HCT116 (cell line): ENCODE measurements at regions not wholly inside any gene's neighbourhood (a gene's known extent, or its start where the extent isn't known, plus 50 kb on each side); places are given as distances from the start of the nearest gene placed in this dataset.

Experiments used
- ATAC-seq: fragments of 200-7000 bp; cut with Tn5 transposase; 2 replicates; pipeline ENCODE4 v1.9.1; 2020; ENCODE audit warnings: mild to moderate bottlenecking, moderate library complexity
- BruUV-seq: library from RNA; stranded (reverse); fragments of 400-500 nt; replicated peaks from 2 replicates; lab custom pipeline; 2021; lab: Mats Ljungman, UMichigan
- CTCF ChIA-PET: fragments of 300-600 bp; sonication (Branson Sonifier 250); formaldehyde crosslinking; loops from one replicate; lab custom pipeline; 2021; ENCODE audit warnings: antibody characterized with exemption; lab: Charles Lee
- POLR2A ChIA-PET: fragments of 300-600, 350-600 bp; sonication (Branson Sonifier 250); formaldehyde crosslinking; loops from one replicate; lab custom pipeline; 2021; ENCODE audit warnings: antibody characterized with exemption; lab: Charles Lee
- RAD21 ChIA-PET, 2 experiments: fragments of 300-600 bp; sonication (Branson Sonifier 250); formaldehyde crosslinking; loops; one replicate each; lab custom pipeline; 2023; ENCODE audit warnings: low total read pairs in 2 of 2; ENCODE audit not compliant: uncharacterized antibody in 2 of 2, unreplicated experiment in 2 of 2, low non-redundant PET in 1 of 2; lab: Charles Lee
- DNase-seq: peaks from one replicate; pipeline ENCODE4 v3.0.0-alpha.2; 2010; ENCODE audit warnings: low read depth, low spot score
- H2AFZ ChIP-seq: fragments of 200-600 bp; shearing (Covaris generic), sonication (generic); 2 replicates; pipeline ENCODE4 v1.6.1; 2017; ENCODE audit warnings: low read depth, mixed run types, mixed read lengths, antibody characterized with exemption, low read length; ENCODE audit not compliant: poor library complexity, severe bottlenecking
- H3K27ac ChIP-seq: 2 replicates; pipeline ENCODE4 v1.5.1; 2012; ENCODE audit warnings: low read depth, low read length
- H3K27me3 ChIP-seq: fragments of 200-600 bp; sonication (generic); 2 replicates; pipeline ENCODE4 v1.6.1; 2016; ENCODE audit warnings: mixed run types, low read length, mixed read lengths; ENCODE audit not compliant: insufficient read depth
- H3K36me3 ChIP-seq, 2 experiments: fragments of 200-500 bp in 1 of 2; fragments of 200-600 bp in 1 of 2; sonication (Bioruptor generic) in 1 of 2; sonication (generic) in 1 of 2; 2 replicates each; pipeline versions ENCODE4 v1.5.1 to v1.6.1; 2014 to 2016; ENCODE audit warnings: low read length in 2 of 2, inconsistent platforms in 1 of 2, mixed read lengths in 1 of 2, mixed run types in 1 of 2; ENCODE audit not compliant: insufficient read depth in 2 of 2, control insufficient read depth in 1 of 2
- H3K4me1 ChIP-seq, 2 experiments: fragments of 200-600 bp in 1 of 2; sonication (generic) in 1 of 2; 2 replicates each; pipeline versions ENCODE4 v1.5.1 to v1.6.1; 2012 to 2017; ENCODE audit warnings: low read length in 2 of 2, inconsistent platforms in 1 of 2, mild to moderate bottlenecking in 1 of 2, mixed read lengths in 1 of 2, mixed run types in 1 of 2, moderate library complexity in 1 of 2; ENCODE audit not compliant: insufficient read depth in 2 of 2, control insufficient read depth in 1 of 2
- H3K4me2 ChIP-seq: fragments of 200-600 bp; sonication (generic); 2 replicates; pipeline ENCODE4 v1.6.1; 2017; ENCODE audit warnings: mixed run types, low read length, mixed read lengths
- H3K4me3 ChIP-seq, 2 experiments: fragments of 200-600 bp in 1 of 2; sonication (generic) in 1 of 2; replicated peaks in 1 of 2; 2 replicates each; pipeline ENCODE4 v1.5.1; 2011 to 2016; ENCODE audit warnings: low read length in 2 of 2, control low read depth in 1 of 2, low read depth in 1 of 2, mild to moderate bottlenecking in 1 of 2, mixed read lengths in 1 of 2, mixed run types in 1 of 2
- H3K79me2 ChIP-seq: fragments of 200-600 bp; sonication (generic); 2 replicates; pipeline ENCODE4 v1.6.1; 2017; ENCODE audit warnings: mild to moderate bottlenecking, mixed run types, low read length, moderate library complexity, mixed read lengths; ENCODE audit not compliant: insufficient read depth
- H3K9ac ChIP-seq: fragments of 200-600 bp; sonication (generic); 2 replicates; pipeline ENCODE4 v1.6.1; 2016; ENCODE audit warnings: low read length, mixed read lengths
- H3K9me2 ChIP-seq: fragments of 200-600 bp; sonication (generic), shearing (Covaris generic); 2 replicates; pipeline ENCODE4 v1.6.1; 2017; ENCODE audit warnings: mixed run types, mild to moderate bottlenecking, moderate library complexity; ENCODE audit not compliant: insufficient read depth
- H3K9me3 ChIP-seq, 2 experiments: fragments of 200-500 bp in 1 of 2; fragments of 200-600 bp in 1 of 2; sonication (Bioruptor generic) in 1 of 2; sonication (generic) in 1 of 2; 2 replicates each; pipeline ENCODE4 v1.6.1; 2014 to 2017; ENCODE audit warnings: low read length in 2 of 2, mixed read lengths in 2 of 2, inconsistent platforms in 1 of 2, low read depth in 1 of 2, mild to moderate bottlenecking in 1 of 2, mixed run types in 1 of 2, moderate library complexity in 1 of 2; ENCODE audit not compliant: control insufficient read depth in 1 of 2, insufficient read depth in 1 of 2
- H4K20me1 ChIP-seq: fragments of 200-600 bp; sonication (generic), shearing (Covaris generic); 2 replicates; pipeline ENCODE4 v1.6.1; 2017; ENCODE audit warnings: mixed run types, mild to moderate bottlenecking, moderate library complexity; ENCODE audit not compliant: insufficient read depth
- ATF3 ChIP-seq: IDR thresholded peaks from 2 replicates; pipeline ENCODE4 v1.6.1; 2012
- CEBPB ChIP-seq: IDR thresholded peaks from 2 replicates; pipeline ENCODE4 v1.6.1; 2012; ENCODE audit warnings: low read depth
- JUND ChIP-seq: IDR thresholded peaks from 2 replicates; pipeline ENCODE4 v1.6.1; 2012
- SIN3A ChIP-seq: IDR thresholded peaks from 2 replicates; pipeline ENCODE4 v1.6.1; 2012; ENCODE audit warnings: low read depth
- ZNF274 ChIP-seq: fragments of 200-500 bp; sonication (Bioruptor generic); IDR thresholded peaks from 2 replicates; pipeline ENCODE4 v1.6.1; 2014; ENCODE audit warnings: mild to moderate bottlenecking, low read depth, low read length, inconsistent platforms
- intact Hi-C: fragments of 100-400 bp; cut with micrococcal nuclease; formaldehyde crosslinking; loops from 2 replicates; pipeline ENCODE4 v1.10.0; 2022
- TF ChIP-seq, protein P1 (sequence below): IDR thresholded peaks from 2 replicates; pipeline ENCODE4 v1.6.1; 2011; ENCODE audit warnings: mild to moderate bottlenecking, low read length, moderate library complexity; ENCODE audit not compliant: insufficient replicate concordance; ENCODE audit errors: extremely low read depth
- TF ChIP-seq, protein P2 (sequence below), 3 experiments: fragments of 200-600 bp in 1 of 3; sonication (generic) in 1 of 3; IDR thresholded peaks in 2 of 3; conservative IDR thresholded peaks in 1 of 3; 2 replicates each; pipeline ENCODE4 v1.5.1; 2012 to 2017; ENCODE audit warnings: low read depth in 2 of 3, low read length in 2 of 3, antibody characterized with exemption in 1 of 3, borderline replicate concordance in 1 of 3, control low read depth in 1 of 3, mild to moderate bottlenecking in 1 of 3, mixed read lengths in 1 of 3, mixed run types in 1 of 3, moderate library complexity in 1 of 3; ENCODE audit not compliant: insufficient read depth in 1 of 3

- intact Hi-C loops: no loop called here
- CTCF ChIA-PET: no interaction called here
Observed at GRCh38 chr2:120661551-120661950, 74.1 kb upstream of the GLI2 start.

More at GRCh38 chr2:120661551-120661950, 74.1 kb upstream of the GLI2 start:
- RAD21 ChIA-PET: no interaction called here
- Histone ChIP-seq H3K4me1 (no peaks in the 10 kb centered on the region), H3K79me2 (no peaks in the 10 kb centered on the region), H3K9ac (no peak overlapping the region), H2AFZ (no peak overlapping the region), H3K27me3 (no peaks in the 10 kb centered on the region), H4K20me1 (no peaks in the 10 kb centered on the region), H3K4me2 (no peak overlapping the region), H3K9me2 (no peaks in the 10 kb centered on the region), H3K9me3 (no peaks in the 10 kb centered on the region), H3K4me3 (no peak overlapping the region), H3K36me3 (no peaks in the 10 kb centered on the region), H3K27ac (no peak overlapping the region)
- DNase-seq (no peak), ATAC-seq (no peak)
- BruUV-seq: no TSS peak
- POLR2A ChIA-PET: no interaction called here
- no peak for TF ChIP-seq CEBPB
- TF ChIP-seq, protein P1, sequence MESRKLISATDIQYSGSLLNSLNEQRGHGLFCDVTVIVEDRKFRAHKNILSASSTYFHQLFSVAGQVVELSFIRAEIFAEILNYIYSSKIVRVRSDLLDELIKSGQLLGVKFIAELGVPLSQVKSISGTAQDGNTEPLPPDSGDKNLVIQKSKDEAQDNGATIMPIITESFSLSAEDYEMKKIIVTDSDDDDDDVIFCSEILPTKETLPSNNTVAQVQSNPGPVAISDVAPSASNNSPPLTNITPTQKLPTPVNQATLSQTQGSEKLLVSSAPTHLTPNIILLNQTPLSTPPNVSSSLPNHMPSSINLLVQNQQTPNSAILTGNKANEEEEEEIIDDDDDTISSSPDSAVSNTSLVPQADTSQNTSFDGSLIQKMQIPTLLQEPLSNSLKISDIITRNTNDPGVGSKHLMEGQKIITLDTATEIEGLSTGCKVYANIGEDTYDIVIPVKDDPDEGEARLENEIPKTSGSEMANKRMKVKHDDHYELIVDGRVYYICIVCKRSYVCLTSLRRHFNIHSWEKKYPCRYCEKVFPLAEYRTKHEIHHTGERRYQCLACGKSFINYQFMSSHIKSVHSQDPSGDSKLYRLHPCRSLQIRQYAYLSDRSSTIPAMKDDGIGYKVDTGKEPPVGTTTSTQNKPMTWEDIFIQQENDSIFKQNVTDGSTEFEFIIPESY: no peak
- no peak for TF ChIP-seq JUND
- TF ChIP-seq ZNF274: no peak
- no peak for TF ChIP-seq ATF3
- no peak for TF ChIP-seq SIN3A
- TF ChIP-seq, protein P2, sequence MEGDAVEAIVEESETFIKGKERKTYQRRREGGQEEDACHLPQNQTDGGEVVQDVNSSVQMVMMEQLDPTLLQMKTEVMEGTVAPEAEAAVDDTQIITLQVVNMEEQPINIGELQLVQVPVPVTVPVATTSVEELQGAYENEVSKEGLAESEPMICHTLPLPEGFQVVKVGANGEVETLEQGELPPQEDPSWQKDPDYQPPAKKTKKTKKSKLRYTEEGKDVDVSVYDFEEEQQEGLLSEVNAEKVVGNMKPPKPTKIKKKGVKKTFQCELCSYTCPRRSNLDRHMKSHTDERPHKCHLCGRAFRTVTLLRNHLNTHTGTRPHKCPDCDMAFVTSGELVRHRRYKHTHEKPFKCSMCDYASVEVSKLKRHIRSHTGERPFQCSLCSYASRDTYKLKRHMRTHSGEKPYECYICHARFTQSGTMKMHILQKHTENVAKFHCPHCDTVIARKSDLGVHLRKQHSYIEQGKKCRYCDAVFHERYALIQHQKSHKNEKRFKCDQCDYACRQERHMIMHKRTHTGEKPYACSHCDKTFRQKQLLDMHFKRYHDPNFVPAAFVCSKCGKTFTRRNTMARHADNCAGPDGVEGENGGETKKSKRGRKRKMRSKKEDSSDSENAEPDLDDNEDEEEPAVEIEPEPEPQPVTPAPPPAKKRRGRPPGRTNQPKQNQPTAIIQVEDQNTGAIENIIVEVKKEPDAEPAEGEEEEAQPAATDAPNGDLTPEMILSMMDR (IDR thresholded peaks at IDR 0.05 in 2 of 3, conservative IDR thresholded peaks at IDR 0.05 in 1 of 3; ENCODE audit: borderline replicate concordance in 1 of 3, insufficient read depth in 1 of 3, low read depth in 2 of 3, low read length in 2 of 3): no peak
